SK-N-MC (cell line): ENCODE measurements at regions not wholly inside any gene's neighbourhood (a gene's known extent, or its start where the extent isn't known, plus 50 kb on each side); places are given as distances from the start of the nearest gene placed in this dataset.

Experiments
- DNase-seq: peaks from one replicate; pipeline ENCODE4 v3.0.0-alpha.2; 2011; ENCODE audit warnings: low read depth, low spot score
- H3K27ac ChIP-seq: fragments of 200-600 bp; sonication (generic); 2 replicates; pipeline ENCODE4 v1.5.1; 2016; ENCODE audit warnings: mixed run types
- H3K36me3 ChIP-seq: fragments of 200-600 bp; sonication (generic); 2 replicates; pipeline ENCODE4 v1.6.1; 2017; ENCODE audit warnings: antibody characterized with exemption, low read length, mixed read lengths; ENCODE audit not compliant: insufficient read depth
- H3K4me3 ChIP-seq: fragments of 200-600 bp; sonication (generic); 2 replicates; pipeline ENCODE4 v1.5.1; 2016
- H3K9ac ChIP-seq: fragments of 200-600 bp; sonication (generic); 2 replicates; pipeline ENCODE4 v1.8.0; 2017; ENCODE audit warnings: mixed run types, mixed read lengths; ENCODE audit not compliant: insufficient read length
- H3K9me3 ChIP-seq: fragments of 200-600 bp; sonication (generic); 2 replicates; pipeline ENCODE4 v1.6.1; 2017; ENCODE audit warnings: low read depth, mild to moderate bottlenecking, antibody characterized with exemption, low read length, moderate library complexity, mixed read lengths
- EZH2 ChIP-seq: fragments of 200-600 bp; sonication (generic); IDR thresholded peaks from one replicate; pipeline ENCODE4 v1.6.1; 2017; ENCODE audit warnings: antibody characterized with exemption
- FOXP2 ChIP-seq: optimal IDR thresholded peaks from 2 replicates; pipeline ENCODE3; 2011; ENCODE audit warnings: mild to moderate bottlenecking, moderate library complexity; ENCODE audit not compliant: insufficient read depth; ENCODE audit errors: extremely low read length, control extremely low read depth
- POLR2AphosphoS5 ChIP-seq: IDR thresholded peaks from 2 replicates; pipeline ENCODE4 v1.6.1; 2012; ENCODE audit warnings: mild to moderate bottlenecking, low read depth, low read length, borderline replicate concordance

- no peak overlapping the region for H3K4me3 ChIP-seq
- no peaks in the 10 kb centered on the region for H3K9me3 ChIP-seq
- no peak for TF ChIP-seq POLR2AphosphoS5
- TF ChIP-seq FOXP2, result no peak
- no peak for TF ChIP-seq EZH2
Observed at GRCh38 chr1:30294508-30294907, 428.9 kb downstream of the MATN1 start.

GRCh38 chr1:30292451-30292850, 430.9 kb downstream of the MATN1 start:
- Histone ChIP-seq H3K27ac (no peak overlapping the region), H3K9ac (no peak overlapping the region), H3K4me3 (no peak overlapping the region), H3K9me3 (no peaks in the 10 kb centered on the region), H3K36me3 (no peaks in the 10 kb centered on the region)
- TF ChIP-seq POLR2AphosphoS5 (no peak), FOXP2 (no peak), EZH2 (no peak)
- DNase-seq, result no peak

More at GRCh38 chr1:30294508-30294907, 428.9 kb downstream of the MATN1 start:
- H3K36me3 ChIP-seq, result no peaks in the 10 kb centered on the region
- no peak overlapping the region for H3K27ac ChIP-seq
- H3K9ac ChIP-seq, result no peak overlapping the region
- DNase-seq, result no peak

DNA sequence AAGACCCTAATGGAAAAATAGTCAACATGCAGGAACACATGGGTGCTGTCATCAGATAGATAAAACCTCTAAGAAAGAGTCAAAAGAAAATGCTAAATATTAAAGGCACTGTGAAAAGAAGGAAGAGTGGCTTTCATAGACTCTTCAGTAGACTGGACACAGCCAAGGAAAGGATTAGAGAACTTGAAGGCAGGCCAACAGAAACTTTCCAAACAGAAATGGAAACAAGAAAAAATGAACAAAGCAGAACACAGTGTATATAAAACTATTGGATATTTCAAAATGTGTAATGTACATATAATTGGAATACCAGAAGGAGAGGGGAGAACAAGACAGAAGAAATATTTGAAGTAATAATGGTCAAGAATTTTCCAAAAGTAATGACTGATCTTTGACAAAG, 431.9 kb downstream of the MATN1 start:
- DNase-seq, result no peak
- H3K27ac ChIP-seq, result no peak overlapping the region
- H3K36me3 ChIP-seq, result no peaks in the 10 kb centered on the region
- no peak overlapping the region for H3K4me3 ChIP-seq
- no peaks in the 10 kb centered on the region for H3K9me3 ChIP-seq
- no peak overlapping the region for H3K9ac ChIP-seq
- TF ChIP-seq FOXP2 (no peak), EZH2 (no peak), POLR2AphosphoS5 (no peak)

DNA sequence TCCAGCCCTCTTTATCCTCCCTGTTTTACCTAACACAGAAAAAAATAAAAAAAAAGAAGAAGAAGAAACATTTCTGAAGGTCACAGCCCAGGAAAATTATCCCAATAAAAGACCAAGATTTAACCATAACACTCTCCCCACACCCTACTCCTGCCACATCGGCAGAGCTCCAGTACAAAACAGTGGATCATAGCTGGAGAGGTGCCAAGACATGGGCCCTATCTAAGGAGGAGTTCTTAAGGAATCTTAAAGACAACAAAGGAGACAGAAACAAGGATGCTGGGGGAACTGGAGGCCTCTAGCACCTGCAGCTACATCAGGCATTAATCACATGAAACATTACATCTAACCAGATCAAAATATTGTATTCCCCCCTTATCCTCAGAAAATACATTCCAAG, 432.8 kb downstream of the MATN1 start:
- Histone ChIP-seq H3K27ac (no peak overlapping the region), H3K9me3 (no peaks in the 10 kb centered on the region), H3K4me3 (no peak overlapping the region), H3K36me3 (no peaks in the 10 kb centered on the region), H3K9ac (no peak overlapping the region)
- DNase-seq, result no peak
- TF ChIP-seq FOXP2, result no peak
- TF ChIP-seq EZH2, result no peak
- TF ChIP-seq POLR2AphosphoS5, result no peak

- TF ChIP-seq FOXP2 (no peak), POLR2AphosphoS5 (no peak), EZH2 (no peak)
- H3K9me3 ChIP-seq, result no peaks in the 10 kb centered on the region
- no peak for DNase-seq
- no peak overlapping the region for H3K9ac ChIP-seq
- no peak overlapping the region for H3K27ac ChIP-seq
- no peak overlapping the region for H3K4me3 ChIP-seq
- H3K36me3 ChIP-seq, result no peaks in the 10 kb centered on the region
Observed at GRCh38 chr1:30287976-30288375, 435.4 kb downstream of the MATN1 start.

- Histone ChIP-seq H3K27ac (no peak overlapping the region), H3K9me3 (no peaks in the 10 kb centered on the region), H3K4me3 (no peak overlapping the region), H3K9ac (no peak overlapping the region), H3K36me3 (no peaks in the 10 kb centered on the region)
- no peak for DNase-seq
- TF ChIP-seq POLR2AphosphoS5 (no peak), EZH2 (no peak), FOXP2 (no peak)
Observed at GRCh38 chr1:30286988-30287839, 436.2 kb downstream of the MATN1 start.

- Histone ChIP-seq H3K9me3 (no peaks in the 10 kb centered on the region), H3K9ac (no peak overlapping the region), H3K36me3 (no peaks in the 10 kb centered on the region), H3K4me3 (no peak overlapping the region), H3K27ac (no peak overlapping the region)
- no peak for DNase-seq
- no peak for TF ChIP-seq POLR2AphosphoS5
- TF ChIP-seq EZH2, result no peak
- TF ChIP-seq FOXP2, result no peak
Observed at GRCh38 chr1:30286241-30286987, 437.0 kb downstream of the MATN1 start.

GRCh38 chr1:30285501-30285932, 437.9 kb downstream of the MATN1 start:
- Histone ChIP-seq H3K4me3 (no peak overlapping the region), H3K36me3 (no peaks in the 10 kb centered on the region), H3K9me3 (no peaks in the 10 kb centered on the region), H3K9ac (no peak overlapping the region), H3K27ac (no peak overlapping the region)
- no peak for DNase-seq
- TF ChIP-seq POLR2AphosphoS5, result no peak
- no peak for TF ChIP-seq FOXP2
- no peak for TF ChIP-seq EZH2
